PC-3 (cell line): ENCODE measurements at regions not wholly inside any gene's neighbourhood (a gene's known extent, or its start where the extent isn't known, plus 50 kb on each side); places are given as distances from the start of the nearest gene placed in this dataset.

ENCODE experiments used
- ATAC-seq: fragments of 200-7000 bp; cut with Tn5 transposase; 2 replicates; pipeline ENCODE4 v1.9.1; 2020; ENCODE audit warnings: mild to moderate bottlenecking, moderate library complexity
- BruUV-seq: library from RNA; stranded (reverse); fragments of 400-500 nt; replicated peaks from 2 replicates; lab custom pipeline; 2021; lab: Mats Ljungman, UMichigan
- CTCF ChIA-PET: fragments of 300-600 bp; sonication (Branson Sonifier 250); formaldehyde crosslinking; loops from one replicate; lab custom pipeline; 2022; ENCODE audit warnings: antibody characterized with exemption; lab: Charles Lee
- POLR2A ChIA-PET: fragments of 300-600 bp; sonication (Branson Sonifier 250); formaldehyde crosslinking; loops from one replicate; lab custom pipeline; 2022; ENCODE audit warnings: antibody characterized with exemption; ENCODE audit not compliant: unreplicated experiment; lab: Charles Lee
- DNase-seq: peaks from one replicate; pipeline ENCODE4 v3.0.0-alpha.2; 2015
- H2AFZ ChIP-seq: fragments of 300-600 bp; sonication (generic); 2 replicates; pipeline ENCODE4 v1.6.0; 2016; ENCODE audit warnings: antibody characterized with exemption, low read length
- H3F3A ChIP-seq: fragments of 300-600 bp; sonication (generic); one replicate; pipeline ENCODE4 v1.6.0; 2017; ENCODE audit warnings: antibody characterized with exemption, low read length, control low read depth, mild to moderate bottlenecking; ENCODE audit not compliant: unreplicated experiment
- H3K27ac ChIP-seq: fragments of 300-600 bp; sonication (generic); 2 replicates; pipeline ENCODE4 v1.5.1; 2016; ENCODE audit warnings: mild to moderate bottlenecking, low read length
- H3K27me3 ChIP-seq: fragments of 300-600 bp; sonication (generic); 2 replicates; pipeline ENCODE4 v1.6.1; 2016; ENCODE audit warnings: low read length, mixed read lengths
- H3K36me3 ChIP-seq: fragments of 300-600 bp; sonication (generic); 2 replicates; pipeline ENCODE4 v1.6.1; 2016; ENCODE audit warnings: low read depth, mixed run types, low read length, mixed read lengths
- H3K4me1 ChIP-seq: fragments of 300-600 bp; sonication (generic); 2 replicates; pipeline ENCODE4 v1.5.1; 2016; ENCODE audit warnings: low read length; ENCODE audit not compliant: insufficient read depth
- H3K4me2 ChIP-seq: fragments of 300-600 bp; sonication (generic); 2 replicates; pipeline ENCODE4 v1.6.0; 2016; ENCODE audit warnings: low read length
- H3K4me3 ChIP-seq: fragments of 300-600 bp; sonication (generic); 2 replicates; pipeline ENCODE4 v1.5.1; 2016; ENCODE audit warnings: mild to moderate bottlenecking, low read length, mixed read lengths
- H3K79me2 ChIP-seq: fragments of 300-600 bp; sonication (generic); 2 replicates; pipeline ENCODE4 v1.6.1; 2017; ENCODE audit warnings: low read length, mixed read lengths
- H3K9ac ChIP-seq: fragments of 300-600 bp; sonication (generic); 2 replicates; pipeline ENCODE4 v1.6.0; 2016; ENCODE audit warnings: mild to moderate bottlenecking, low read length
- H3K9me2 ChIP-seq: fragments of 300-600 bp; sonication (generic); replicated peaks from 2 replicates; pipeline ENCODE4 v1.6.1; 2016; ENCODE audit warnings: mixed run types, low read length, mixed read lengths
- H3K9me3 ChIP-seq: fragments of 300-600 bp; sonication (generic); 2 replicates; pipeline ENCODE4 v1.6.1; 2016; ENCODE audit warnings: low read length, mixed read lengths
- H4K20me1 ChIP-seq: fragments of 300-600 bp; sonication (generic); 2 replicates; pipeline ENCODE4 v1.6.1; 2016; ENCODE audit warnings: low read length, mixed read lengths
- CTCF ChIP-seq: fragments of 300-600 bp; sonication (generic); conservative IDR thresholded peaks from 2 replicates; pipeline ENCODE4 v1.5.1; 2017; ENCODE audit warnings: antibody characterized with exemption, low read depth, mild to moderate bottlenecking, low read length
- EZH2 ChIP-seq: fragments of 300-600 bp; sonication (generic); IDR thresholded peaks from one replicate; pipeline ENCODE4 v1.6.1; 2017; ENCODE audit warnings: antibody characterized with exemption, mild to moderate bottlenecking, low read length; ENCODE audit not compliant: unreplicated experiment
- EZH2phosphoT487 ChIP-seq: fragments of 300-600 bp; sonication (generic); IDR thresholded peaks from 2 replicates; pipeline ENCODE4 v1.6.1; 2018; ENCODE audit warnings: mild to moderate bottlenecking, antibody characterized with exemption, low read length, borderline replicate concordance
- intact Hi-C: fragments of 100-400 bp; cut with micrococcal nuclease; formaldehyde crosslinking; loops from 2 replicates; pipeline ENCODE4 v1.9.0; 2023

DNA sequence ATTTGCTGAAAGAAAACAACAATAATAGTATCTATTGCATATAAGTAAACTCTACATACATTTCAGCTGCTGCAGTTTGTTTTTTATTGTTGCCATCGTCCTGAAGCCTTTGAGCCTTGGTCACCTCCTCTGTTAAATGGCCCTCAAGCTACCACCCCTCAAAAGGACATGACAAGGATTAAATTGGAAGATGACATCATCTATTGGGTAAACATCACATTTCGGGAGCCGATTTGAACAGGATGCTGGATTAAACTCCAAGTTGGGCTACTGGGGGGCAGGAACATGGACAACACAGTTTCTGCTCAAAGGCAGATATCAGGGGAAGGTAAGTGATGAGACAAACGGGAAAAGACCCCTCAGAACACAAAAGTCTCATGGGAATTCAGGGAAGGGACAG, 92.3 kb upstream of the ATP2B2 start:
- ATAC-seq: no peak
- Histone ChIP-seq H4K20me1 (no peaks in the 10 kb centered on the region), H3K27me3 (peaks cover 51% of the 10 kb centered on the region), H3K9me3 (no peaks in the 10 kb centered on the region), H3K79me2 (no peaks in the 10 kb centered on the region), H2AFZ (no peak overlapping the region), H3K4me1 (no peaks in the 10 kb centered on the region), H3K4me2 (no peak overlapping the region), H3K27ac (no peak overlapping the region), H3K4me3 (no peak overlapping the region), H3F3A (no peaks in the 10 kb centered on the region), H3K9ac (no peak overlapping the region), H3K36me3 (no peaks in the 10 kb centered on the region), H3K9me2 (no peaks in the 10 kb centered on the region)
- no peak for DNase-seq
- BruUV-seq: no TSS peak
- POLR2A ChIA-PET: no interaction called here
- intact Hi-C loops: no loop called here
- no peak for TF ChIP-seq EZH2
- no peak for TF ChIP-seq EZH2phosphoT487
- TF ChIP-seq CTCF: no peak
- CTCF ChIA-PET: no interaction called here

GRCh38 chr3:10599017-10599416, 93.6 kb upstream of the ATP2B2 start:
- Histone ChIP-seq H3F3A (no peaks in the 10 kb centered on the region), H3K4me2 (no peak overlapping the region), H3K79me2 (no peaks in the 10 kb centered on the region), H2AFZ (no peak overlapping the region), H3K4me3 (no peak overlapping the region), H3K9ac (no peak overlapping the region), H4K20me1 (no peaks in the 10 kb centered on the region), H3K4me1 (no peaks in the 10 kb centered on the region), H3K9me2 (no peaks in the 10 kb centered on the region), H3K27ac (no peak overlapping the region), H3K36me3 (no peaks in the 10 kb centered on the region), H3K27me3 (peaks cover 64% of the 10 kb centered on the region), H3K9me3 (no peaks in the 10 kb centered on the region)
- no peak for ATAC-seq
- CTCF ChIA-PET: no interaction called here
- POLR2A ChIA-PET: no interaction called here
- TF ChIP-seq EZH2phosphoT487 (no peak), CTCF (no peak), EZH2 (no peak)
- no TSS peak for BruUV-seq
- intact Hi-C loops: no loop called here
- DNase-seq: no peak

GRCh38 chr3:10599444-10599843, 94.1 kb upstream of the ATP2B2 start:
- Histone ChIP-seq H3K36me3 (no peaks in the 10 kb centered on the region), H3K9me2 (no peaks in the 10 kb centered on the region), H3K9ac (no peak overlapping the region), H3F3A (no peaks in the 10 kb centered on the region), H3K27me3 (peaks cover 69% of the 10 kb centered on the region), H3K27ac (no peak overlapping the region), H3K79me2 (no peaks in the 10 kb centered on the region), H3K9me3 (no peaks in the 10 kb centered on the region), H3K4me1 (no peaks in the 10 kb centered on the region), H2AFZ (no peak overlapping the region), H3K4me2 (no peak overlapping the region), H4K20me1 (no peaks in the 10 kb centered on the region), H3K4me3 (no peak overlapping the region)
- POLR2A ChIA-PET: no interaction called here
- no peak for ATAC-seq
- BruUV-seq: no TSS peak
- no peak for DNase-seq
- no peak for TF ChIP-seq EZH2phosphoT487
- TF ChIP-seq CTCF: no peak
- TF ChIP-seq EZH2: no peak
- intact Hi-C loops: no loop called here
- CTCF ChIA-PET: no interaction called here
